Mesenchymal stem cell (in vitro differentiated cells and primary cell): ENCODE measurements at regions not wholly inside any gene's neighbourhood (a gene's known extent, or its start where the extent isn't known, plus 50 kb on each side); places are given as distances from the start of the nearest gene placed in this dataset.
"Not testable (repeated sequence)": the region's sequence is repeated elsewhere in the genome, so short reads cannot be mapped to it uniquely, and the experiment has no call there.

ENCODE experiments used
- DNase-seq: peaks from one replicate; pipeline ENCODE4 v3.0.0-alpha.2; 2013
- H2AFZ ChIP-seq: one replicate; pipeline ENCODE4 v1.6.1; 2013; ENCODE audit warnings: low read depth, mild to moderate bottlenecking, control low read depth, inconsistent platforms, low read length, moderate library complexity
- H2AK5ac ChIP-seq: 2 replicates; pipeline ENCODE4 v1.6.1; 2013; ENCODE audit warnings: low read length, moderate library complexity, mild to moderate bottlenecking, inconsistent platforms; ENCODE audit not compliant: severe bottlenecking
- H2BK120ac ChIP-seq: one replicate; pipeline ENCODE4 v1.6.1; 2013; ENCODE audit warnings: low read depth, mild to moderate bottlenecking, inconsistent platforms, low read length, moderate library complexity
- H2BK12ac ChIP-seq, 2 experiments: one replicate each; pipeline ENCODE4 v1.6.1; 2013; ENCODE audit warnings: inconsistent platforms in 2 of 2, low read length in 2 of 2, mild to moderate bottlenecking in 2 of 2, moderate library complexity in 2 of 2, control low read depth in 1 of 2
- H2BK15ac ChIP-seq: one replicate; pipeline ENCODE4 v1.6.1; 2013; ENCODE audit warnings: mild to moderate bottlenecking, low read depth, inconsistent platforms; ENCODE audit not compliant: poor library complexity, severe bottlenecking
- H2BK5ac ChIP-seq: 2 replicates; pipeline ENCODE4 v1.6.1; 2013; ENCODE audit warnings: low read depth, mild to moderate bottlenecking, low read length, control low read depth, inconsistent platforms; ENCODE audit not compliant: poor library complexity, severe bottlenecking
- H3K14ac ChIP-seq, 2 experiments: one replicate each; pipeline ENCODE4 v1.6.1; 2013; ENCODE audit warnings: inconsistent platforms in 2 of 2, low read length in 2 of 2, control low read depth in 1 of 2, mild to moderate bottlenecking in 1 of 2, moderate library complexity in 1 of 2
- H3K18ac ChIP-seq, 2 experiments: one replicate each; pipeline ENCODE4 v1.6.1; 2013; ENCODE audit warnings: inconsistent platforms in 2 of 2, low read length in 2 of 2, control low read depth in 1 of 2, low read depth in 1 of 2, mild to moderate bottlenecking in 1 of 2
- H3K23ac ChIP-seq, 2 experiments: one replicate each; pipeline ENCODE4 v1.6.1; 2013; ENCODE audit warnings: inconsistent platforms in 2 of 2, low read length in 2 of 2, mild to moderate bottlenecking in 2 of 2, moderate library complexity in 2 of 2, control low read depth in 1 of 2
- H3K27ac ChIP-seq: 2 replicates; pipeline ENCODE4 v1.5.1; 2013; ENCODE audit warnings: mild to moderate bottlenecking, moderate library complexity, low read length, control low read depth, inconsistent platforms; ENCODE audit not compliant: poor library complexity, severe bottlenecking
- H3K27me3 ChIP-seq, 2 experiments: 2 replicates each; pipeline versions ENCODE4 v1.6.1 to v1.7.0; 2013; ENCODE audit warnings: low read length in 2 of 2, mild to moderate bottlenecking in 2 of 2, moderate library complexity in 2 of 2, control low read depth in 1 of 2, inconsistent platforms in 1 of 2; ENCODE audit not compliant: control insufficient read depth in 1 of 2, insufficient read depth in 1 of 2
- H3K36me3 ChIP-seq, 2 experiments: 2 replicates each; pipeline versions ENCODE4 v1.6.1 to v1.7.0; 2013; ENCODE audit warnings: low read length in 2 of 2, control low read depth in 1 of 2, inconsistent platforms in 1 of 2, low read depth in 1 of 2, mild to moderate bottlenecking in 1 of 2; ENCODE audit not compliant: insufficient read depth in 2 of 2, control insufficient read depth in 1 of 2
- H3K4ac ChIP-seq, 2 experiments: one replicate each; pipeline ENCODE4 v1.6.1; 2013; ENCODE audit warnings: inconsistent platforms in 2 of 2, low read length in 2 of 2, mild to moderate bottlenecking in 2 of 2, moderate library complexity in 2 of 2, control low read depth in 1 of 2, low read depth in 1 of 2
- H3K4me1 ChIP-seq: 2 replicates; pipeline ENCODE4 v1.6.1; 2013; ENCODE audit warnings: low read depth, low read length, control low read depth; ENCODE audit not compliant: control insufficient read depth, insufficient read depth
- H3K4me2 ChIP-seq: 2 replicates; pipeline ENCODE4 v1.6.1; 2013; ENCODE audit warnings: low read length, mild to moderate bottlenecking, inconsistent platforms; ENCODE audit not compliant: poor library complexity, severe bottlenecking
- H3K4me3 ChIP-seq, 2 experiments: 2 replicates each; pipeline versions ENCODE4 v1.5.1 to v1.7.0; 2013; ENCODE audit warnings: low read length in 2 of 2, mild to moderate bottlenecking in 2 of 2, control low read depth in 1 of 2, low read depth in 1 of 2; ENCODE audit not compliant: insufficient read depth in 1 of 2
- H3K79me1 ChIP-seq: replicated peaks from 2 replicates; pipeline ENCODE4 v1.6.1; 2013; ENCODE audit warnings: mild to moderate bottlenecking, control low read depth, low read length, inconsistent platforms; ENCODE audit not compliant: poor library complexity, severe bottlenecking
- H3K9ac ChIP-seq: 2 replicates; pipeline ENCODE4 v1.7.0; 2013; ENCODE audit warnings: mild to moderate bottlenecking, low read length, moderate library complexity
- H3K9me3 ChIP-seq: 2 replicates; pipeline ENCODE4 v1.7.0; 2013; ENCODE audit warnings: mild to moderate bottlenecking, low read length; ENCODE audit not compliant: control insufficient read depth
- H4K8ac ChIP-seq: one replicate; pipeline ENCODE4 v1.6.1; 2013; ENCODE audit warnings: inconsistent platforms, mild to moderate bottlenecking, low read length, moderate library complexity
- H4K91ac ChIP-seq: one replicate; pipeline ENCODE4 v1.6.1; 2013; ENCODE audit warnings: mild to moderate bottlenecking, low read length, inconsistent platforms
- WGBS: methylation state at CpG from one replicate; pipeline ENCODE4 v1.1.7; 2013; ENCODE audit warnings: mixed read lengths; 5-methylcytosine and 5-hydroxymethylcytosine counted together

- Histone ChIP-seq H2AFZ (no peak overlapping the region), H3K4ac (no peak overlapping the region), H3K79me1 (no peaks in the 10 kb centered on the region), H3K9ac (no peak overlapping the region), H3K36me3 (no peaks in the 10 kb centered on the region), H3K18ac (no peak overlapping the region), H4K91ac (no peak overlapping the region), H3K4me1 (no peaks in the 10 kb centered on the region), H3K14ac (no peak overlapping the region), H2BK15ac (no peak overlapping the region), H3K23ac (no peak overlapping the region), H3K4me3 (no peak overlapping the region), H2BK120ac (no peak overlapping the region), H3K9me3 (no peaks in the 10 kb centered on the region), H2AK5ac (no peak overlapping the region), H2BK5ac (no peak overlapping the region), H3K4me2 (no peak overlapping the region), H3K27me3 (no peaks in the 10 kb centered on the region), H2BK12ac (no peak overlapping the region), H3K27ac (peak overlapping the region; percentile 9), H4K8ac (no peak overlapping the region)
- DNase-seq, result peak; percentile 82
- WGBS, result 0% methylated on average over 1 of the region's 1 CpG
Observed at GRCh38 chr14:38357557-38357956, 101.7 kb upstream of the CLEC14A start.

DNA sequence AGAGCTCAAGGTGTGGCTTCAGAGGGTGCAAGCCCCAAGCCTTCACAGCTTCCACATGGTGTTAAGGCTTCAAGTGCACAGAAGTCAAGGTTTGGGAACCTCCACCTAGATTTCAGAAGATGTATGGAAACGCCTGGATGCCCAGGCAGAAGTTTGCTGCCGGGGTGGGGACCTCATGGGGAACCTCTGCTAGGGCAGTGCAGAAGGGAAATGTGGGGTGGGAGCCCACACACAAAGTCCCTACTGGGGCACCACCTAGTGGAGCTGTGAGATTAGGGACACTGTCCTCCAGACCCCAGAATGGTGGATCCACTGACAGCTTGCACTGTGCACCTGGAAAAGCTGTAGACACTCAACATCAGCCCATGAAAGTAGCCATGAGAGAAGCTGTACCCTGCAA is 99.6 kb upstream of the CLEC14A start:
- H3K18ac ChIP-seq, H4K8ac ChIP-seq, H3K14ac ChIP-seq, H3K9me3 ChIP-seq, DNase-seq, H3K4ac ChIP-seq, H2BK12ac ChIP-seq, H3K79me1 ChIP-seq, H2AK5ac ChIP-seq, H3K27me3 ChIP-seq, H2BK15ac ChIP-seq, H2BK5ac ChIP-seq, H3K4me2 ChIP-seq, H3K4me3 ChIP-seq, H3K4me1 ChIP-seq, H3K9ac ChIP-seq, H3K23ac ChIP-seq, H3K27ac ChIP-seq, H3K36me3 ChIP-seq, H2BK120ac ChIP-seq, H2AFZ ChIP-seq: not testable (repeated sequence)
- peak overlapping the region; percentile 27 for H4K91ac ChIP-seq
- WGBS, result 98% methylated on average over 2 of the region's 2 CpGs

- H3K18ac ChIP-seq, result no peak overlapping the region
- no peak overlapping the region for H2AK5ac ChIP-seq
- H3K27me3 ChIP-seq, result no peaks in the 10 kb centered on the region
- H2BK120ac ChIP-seq, result no peak overlapping the region
- no peak overlapping the region for H3K14ac ChIP-seq
- no peak overlapping the region for H2BK5ac ChIP-seq
- no peaks in the 10 kb centered on the region for H3K4me1 ChIP-seq
- H2BK15ac ChIP-seq, result no peak overlapping the region
- no peak overlapping the region for H3K4me3 ChIP-seq
- 88% methylated on average over 1 of the region's 1 CpG for WGBS
- H2AFZ ChIP-seq, result no peak overlapping the region
- no peak overlapping the region for H4K91ac ChIP-seq
- no peak overlapping the region for H2BK12ac ChIP-seq
- no peaks in the 10 kb centered on the region for H3K79me1 ChIP-seq
- DNase-seq, result no peak
- H3K36me3 ChIP-seq, result no peaks in the 10 kb centered on the region
- no peak overlapping the region for H3K4me2 ChIP-seq
- H3K9me3 ChIP-seq, result no peaks in the 10 kb centered on the region
- H3K23ac ChIP-seq, result no peak overlapping the region
- H4K8ac ChIP-seq, result no peak overlapping the region
- H3K4ac ChIP-seq, result no peak overlapping the region
- no peak overlapping the region for H3K9ac ChIP-seq
- H3K27ac ChIP-seq, result no peak overlapping the region
Observed at GRCh38 chr14:38350102-38350501, 94.2 kb upstream of the CLEC14A start.

GRCh38 chr14:38342803-38343202 is 86.9 kb upstream of the CLEC14A start:
- H3K4me3 ChIP-seq, result no peak overlapping the region
- H3K18ac ChIP-seq, result no peak overlapping the region
- H3K9ac ChIP-seq, result no peak overlapping the region
- H4K91ac ChIP-seq, result no peak overlapping the region
- no peaks in the 10 kb centered on the region for H3K27me3 ChIP-seq
- no peak overlapping the region for H3K27ac ChIP-seq
- no peak overlapping the region for H3K4me2 ChIP-seq
- H2BK5ac ChIP-seq, result no peak overlapping the region
- H2BK120ac ChIP-seq, result no peak overlapping the region
- no peak overlapping the region for H3K23ac ChIP-seq
- no peaks in the 10 kb centered on the region for H3K36me3 ChIP-seq
- H2BK12ac ChIP-seq, result peak overlapping the region in 1 of 2 experiments; percentile 31
- no peaks in the 10 kb centered on the region for H3K9me3 ChIP-seq
- H3K79me1 ChIP-seq, result no peaks in the 10 kb centered on the region
- H3K4me1 ChIP-seq, result peaks cover 5% of the 10 kb centered on the region
- H3K4ac ChIP-seq, result no peak overlapping the region
- peak overlapping the region in 1 of 2 experiments; percentile 36 for H3K14ac ChIP-seq
- no peak overlapping the region for H2AK5ac ChIP-seq
- peak; percentile 74 for DNase-seq
- no peak overlapping the region for H2AFZ ChIP-seq
- H2BK15ac ChIP-seq, result no peak overlapping the region
- no peak overlapping the region for H4K8ac ChIP-seq
